ENCODE measurements at regions not wholly inside any gene's neighbourhood (a gene's known extent, or its start where the extent isn't known, plus 50 kb on each side); places are given as distances from the start of the nearest gene placed in this dataset.
A peak's percentile ranks its signal among the peaks of the same experiment; 100 is the strongest.
"Not testable (repeated sequence)": the region's sequence is repeated elsewhere in the genome, so short reads cannot be mapped to it uniquely, and the experiment has no call there.

DNA sequence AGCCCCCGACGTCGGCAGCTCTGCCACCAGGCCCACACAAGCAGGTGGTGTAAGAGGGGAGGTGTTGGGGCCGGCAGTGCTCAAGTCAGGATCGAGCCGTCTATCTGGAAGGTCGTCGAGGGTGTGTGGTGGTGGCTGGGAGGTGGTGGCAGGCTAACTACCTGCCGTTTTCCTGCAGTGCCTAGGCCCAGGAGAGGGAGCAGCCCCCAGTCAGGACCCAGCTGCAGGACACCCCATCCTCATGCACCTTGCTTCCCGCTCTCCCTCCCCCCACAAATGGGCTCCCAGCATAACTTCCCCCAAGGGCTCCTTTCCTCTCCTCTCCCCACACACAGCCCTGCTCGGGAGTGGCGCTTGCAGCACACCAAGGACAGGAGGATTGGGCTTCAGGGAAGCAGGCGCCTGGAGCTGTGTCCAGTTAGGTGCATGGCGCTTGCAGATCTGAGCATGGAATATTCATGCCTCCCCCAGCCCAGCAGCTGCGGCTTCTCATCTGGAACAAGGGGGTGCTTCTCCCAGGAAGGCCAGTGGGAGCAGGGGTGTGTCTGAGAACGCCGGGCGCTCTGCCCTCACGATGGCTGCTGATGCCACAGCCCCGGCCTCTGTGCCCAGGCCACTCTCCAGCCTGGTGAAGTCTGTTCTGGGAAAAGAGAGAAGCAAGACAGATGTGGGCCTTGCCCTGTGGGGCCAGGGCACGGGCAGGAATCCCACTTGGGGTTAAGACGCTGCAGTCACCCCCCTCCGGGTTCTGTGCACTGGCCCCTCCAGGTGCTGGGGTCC lies 127.7 kb downstream of the IGLL1 start:
- TF ChIP-seq, protein P1, sequence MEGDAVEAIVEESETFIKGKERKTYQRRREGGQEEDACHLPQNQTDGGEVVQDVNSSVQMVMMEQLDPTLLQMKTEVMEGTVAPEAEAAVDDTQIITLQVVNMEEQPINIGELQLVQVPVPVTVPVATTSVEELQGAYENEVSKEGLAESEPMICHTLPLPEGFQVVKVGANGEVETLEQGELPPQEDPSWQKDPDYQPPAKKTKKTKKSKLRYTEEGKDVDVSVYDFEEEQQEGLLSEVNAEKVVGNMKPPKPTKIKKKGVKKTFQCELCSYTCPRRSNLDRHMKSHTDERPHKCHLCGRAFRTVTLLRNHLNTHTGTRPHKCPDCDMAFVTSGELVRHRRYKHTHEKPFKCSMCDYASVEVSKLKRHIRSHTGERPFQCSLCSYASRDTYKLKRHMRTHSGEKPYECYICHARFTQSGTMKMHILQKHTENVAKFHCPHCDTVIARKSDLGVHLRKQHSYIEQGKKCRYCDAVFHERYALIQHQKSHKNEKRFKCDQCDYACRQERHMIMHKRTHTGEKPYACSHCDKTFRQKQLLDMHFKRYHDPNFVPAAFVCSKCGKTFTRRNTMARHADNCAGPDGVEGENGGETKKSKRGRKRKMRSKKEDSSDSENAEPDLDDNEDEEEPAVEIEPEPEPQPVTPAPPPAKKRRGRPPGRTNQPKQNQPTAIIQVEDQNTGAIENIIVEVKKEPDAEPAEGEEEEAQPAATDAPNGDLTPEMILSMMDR (IDR thresholded peaks at IDR 0.05) = no peak
- POLR2A ChIA-PET = no interaction called here
- DNase-seq (no peak), ATAC-seq (no peak)
- H3K4me3 Mint-ChIP-seq = no peak overlapping the region
- intact Hi-C loops (cut with micrococcal nuclease) = no loop called here
- H3K4me1 Mint-ChIP-seq (ENCODE audit: low read depth) = peaks cover 9% of the 10 kb centered on the region
- peaks cover 17% of the 10 kb centered on the region for H3K27me3 Mint-ChIP-seq
- no peak overlapping the region for H3K27ac Mint-ChIP-seq
- CTCF ChIA-PET = no interaction called here
- H3K9me3 Mint-ChIP-seq = no peaks in the 10 kb centered on the region
- no peaks in the 10 kb centered on the region for H3K36me3 Mint-ChIP-seq (ENCODE audit: low read depth)

DNA sequence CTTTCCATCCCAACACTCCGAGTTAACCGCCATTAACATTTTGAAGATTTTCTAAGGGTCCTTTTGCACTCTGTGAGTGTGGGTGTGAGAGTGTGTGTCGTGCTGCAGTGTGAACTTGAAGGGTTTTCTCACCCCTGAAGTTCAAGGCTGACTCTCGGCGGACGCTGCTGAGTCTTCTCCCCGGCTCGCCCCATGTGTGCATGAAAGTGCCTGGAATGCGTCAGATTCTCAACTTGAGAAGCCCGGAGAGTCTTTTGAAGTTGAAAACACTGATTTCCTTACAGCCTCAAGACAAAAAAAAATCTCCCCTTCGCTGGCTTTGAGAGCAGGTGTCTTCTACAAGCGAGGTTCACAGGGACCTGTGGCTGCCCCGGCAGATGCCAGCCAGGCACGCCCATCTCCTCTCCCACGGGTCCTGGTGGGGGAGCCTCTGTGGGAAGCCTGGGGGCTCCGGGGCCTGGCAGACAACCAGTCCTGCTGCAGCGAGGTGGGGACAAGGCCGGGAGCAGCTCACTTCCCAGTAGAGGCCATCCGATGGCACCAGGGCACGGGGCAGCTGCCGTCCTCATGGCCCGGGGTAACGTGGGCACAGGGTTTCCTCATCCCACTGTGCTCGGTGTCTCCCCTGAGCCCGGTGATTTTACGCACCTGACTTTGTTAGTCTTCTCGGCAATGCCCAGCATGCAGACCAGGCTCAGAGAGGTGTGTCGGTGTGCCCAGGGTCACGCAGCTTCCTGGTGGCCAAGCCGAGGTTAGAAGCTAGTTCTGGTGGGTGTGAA lies 128.4 kb downstream of the IGLL1 start:
- POLR2A ChIA-PET; CTCF ChIA-PET; H3K36me3 Mint-ChIP-seq (ENCODE audit: low read depth); H3K9me3 Mint-ChIP-seq; H3K4me1 Mint-ChIP-seq (ENCODE audit: low read depth); H3K4me3 Mint-ChIP-seq; intact Hi-C loops (cut with micrococcal nuclease); H3K27ac Mint-ChIP-seq: not testable (repeated sequence)
- peaks cover 12% of the 10 kb centered on the region for H3K27me3 Mint-ChIP-seq
- DNase-seq (peak; percentile 40), ATAC-seq (peak; percentile 86)

DNA sequence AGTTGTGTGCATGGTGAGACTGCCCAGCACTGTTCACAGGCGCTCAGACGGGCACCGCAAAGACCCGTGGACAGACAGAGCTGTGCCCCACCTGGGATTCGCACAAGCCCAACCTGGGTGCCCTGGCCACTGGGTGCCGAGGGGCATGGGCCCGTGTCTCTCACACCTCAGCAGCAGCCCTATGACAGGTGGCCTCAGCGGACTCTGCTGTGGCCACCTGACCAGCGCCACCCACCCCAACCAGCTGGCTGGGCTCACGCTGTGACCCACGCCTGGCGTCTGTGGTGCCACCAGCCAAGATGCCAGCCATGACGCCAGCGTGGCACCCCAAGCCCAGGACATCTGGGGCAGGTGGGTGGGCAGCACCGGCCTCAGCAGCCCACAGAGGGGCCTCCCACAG lies 129.3 kb downstream of the IGLL1 start:
- POLR2A ChIA-PET; ATAC-seq; H3K4me1 Mint-ChIP-seq (ENCODE audit: low read depth); H3K27me3 Mint-ChIP-seq; CTCF ChIA-PET; H3K9me3 Mint-ChIP-seq; H3K4me3 Mint-ChIP-seq; intact Hi-C loops (cut with micrococcal nuclease); DNase-seq; H3K36me3 Mint-ChIP-seq (ENCODE audit: low read depth); H3K27ac Mint-ChIP-seq: not testable (repeated sequence)

DNA sequence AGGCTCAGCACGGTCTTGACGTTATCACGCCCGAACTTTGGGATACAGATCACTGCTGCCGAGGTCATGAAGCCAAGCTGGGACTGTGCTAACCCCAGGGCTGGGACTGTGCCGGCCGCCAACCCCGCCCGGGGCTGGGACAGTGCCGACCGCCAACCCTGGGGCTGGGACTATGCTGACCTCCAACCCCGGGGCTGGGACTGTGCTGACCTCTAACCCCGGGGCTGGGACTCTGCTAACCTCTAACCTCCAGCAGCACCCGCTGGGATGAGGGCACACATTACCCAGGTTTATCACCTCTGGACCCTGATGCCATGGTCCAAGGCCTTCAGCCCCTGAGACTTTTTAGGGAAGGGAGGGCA lies 129.7 kb downstream of the IGLL1 start:
- CTCF ChIA-PET = no interaction called here
- H3K27me3 Mint-ChIP-seq = peaks cover 7% of the 10 kb centered on the region
- ATAC-seq (no peak), DNase-seq (no peak)
- no peaks in the 10 kb centered on the region for H3K36me3 Mint-ChIP-seq (ENCODE audit: low read depth)
- H3K27ac Mint-ChIP-seq = no peak overlapping the region
- no peak overlapping the region for H3K4me3 Mint-ChIP-seq
- peaks cover 8% of the 10 kb centered on the region for H3K9me3 Mint-ChIP-seq
- no peaks in the 10 kb centered on the region for H3K4me1 Mint-ChIP-seq (ENCODE audit: low read depth)
- TF ChIP-seq, protein P1 (IDR thresholded peaks at IDR 0.05) = no peak
- intact Hi-C loops (cut with micrococcal nuclease) = no loop called here
- POLR2A ChIA-PET = no interaction called here

DNA sequence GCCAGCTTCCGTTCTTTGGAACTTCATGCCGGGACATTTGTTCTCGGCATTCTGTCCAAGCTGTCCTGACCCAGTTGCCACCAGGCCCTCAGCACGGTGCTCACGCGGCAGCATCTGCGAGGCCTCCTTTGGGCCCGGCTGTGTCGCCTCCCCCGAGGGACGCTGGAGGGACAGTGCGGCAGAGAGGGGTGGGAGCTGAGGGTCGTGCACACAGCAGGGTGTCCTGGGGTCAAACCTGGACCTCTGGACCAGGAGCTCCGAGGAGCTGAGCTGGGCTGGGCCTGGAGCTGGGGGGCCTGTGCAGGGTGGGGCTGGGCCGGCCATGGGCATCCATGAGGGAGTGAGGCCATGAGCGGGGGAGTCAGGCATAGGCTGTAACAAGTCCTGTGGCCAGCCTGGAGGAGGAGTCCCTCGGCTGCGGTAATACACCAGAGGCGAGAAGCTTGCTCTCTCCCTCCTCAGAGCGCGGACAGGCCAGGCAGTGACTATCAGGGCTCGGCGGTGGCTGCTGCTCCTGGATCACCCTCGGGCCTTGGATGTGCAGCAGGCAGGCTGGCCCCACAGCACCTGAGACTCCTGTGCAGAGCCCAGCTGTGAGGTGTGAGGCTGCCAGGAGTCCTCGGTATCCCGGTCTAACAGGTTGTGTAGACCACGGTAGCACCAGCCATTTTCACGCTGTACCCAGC lies 130.2 kb downstream of the IGLL1 start:
- H3K27me3 Mint-ChIP-seq; CTCF ChIA-PET; H3K4me1 Mint-ChIP-seq (ENCODE audit: low read depth); H3K4me3 Mint-ChIP-seq; DNase-seq; POLR2A ChIA-PET; H3K27ac Mint-ChIP-seq; H3K36me3 Mint-ChIP-seq (ENCODE audit: low read depth); H3K9me3 Mint-ChIP-seq; ATAC-seq; intact Hi-C loops (cut with micrococcal nuclease): not testable (repeated sequence)

GRCh38 chr22:23448499-23449288 lies 131.4 kb downstream of the IGLL1 start:
- CTCF ChIA-PET; DNase-seq; H3K36me3 Mint-ChIP-seq (ENCODE audit: low read depth); H3K27ac Mint-ChIP-seq; POLR2A ChIA-PET; H3K27me3 Mint-ChIP-seq; H3K9me3 Mint-ChIP-seq; intact Hi-C loops (cut with micrococcal nuclease); ATAC-seq; H3K4me3 Mint-ChIP-seq; H3K4me1 Mint-ChIP-seq (ENCODE audit: low read depth): not testable (repeated sequence)
